ENCODE measurements at regions not wholly inside any gene's neighbourhood (a gene's known extent, or its start where the extent isn't known, plus 50 kb on each side); places are given as distances from the start of the nearest gene placed in this dataset.

DNA sequence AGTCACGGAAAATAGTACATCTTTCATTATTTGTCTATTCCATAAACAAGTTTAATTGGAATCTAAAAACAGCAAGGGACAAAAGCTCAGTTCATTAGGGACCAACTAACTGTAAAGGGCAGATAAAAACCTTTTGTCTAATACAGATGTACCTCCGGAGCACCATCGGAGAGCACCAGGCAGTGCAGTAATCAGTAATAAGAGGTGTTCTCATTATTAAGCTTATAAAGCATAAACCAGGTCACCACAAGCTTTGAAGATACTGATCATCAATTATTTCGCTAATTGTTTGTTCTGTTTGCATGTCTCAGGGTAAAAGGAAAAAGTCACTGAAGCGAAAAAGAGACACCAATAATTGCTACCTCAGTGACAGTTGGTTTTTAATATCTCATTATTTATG lies 207.3 kb upstream of the PRKD1 start:
- no peak for TF ChIP-seq CTCF (conservative IDR thresholded peaks at IDR 0.05)
- no peaks in the 10 kb centered on the region for H3K27me3 Mint-ChIP-seq (ENCODE audit: low read depth)
- H3K4me3 Mint-ChIP-seq, result no peak overlapping the region
- peaks cover 10% of the 10 kb centered on the region for H3K4me1 Mint-ChIP-seq
- no peaks in the 10 kb centered on the region for H3K36me3 Mint-ChIP-seq (ENCODE audit: low read depth)
- no peaks in the 10 kb centered on the region for H3K9me3 Mint-ChIP-seq
- no peak for DNase-seq (ENCODE audit: low read depth, low spot score)
- H3K27ac Mint-ChIP-seq (ENCODE audit: unreplicated experiment), result no peak overlapping the region

DNA sequence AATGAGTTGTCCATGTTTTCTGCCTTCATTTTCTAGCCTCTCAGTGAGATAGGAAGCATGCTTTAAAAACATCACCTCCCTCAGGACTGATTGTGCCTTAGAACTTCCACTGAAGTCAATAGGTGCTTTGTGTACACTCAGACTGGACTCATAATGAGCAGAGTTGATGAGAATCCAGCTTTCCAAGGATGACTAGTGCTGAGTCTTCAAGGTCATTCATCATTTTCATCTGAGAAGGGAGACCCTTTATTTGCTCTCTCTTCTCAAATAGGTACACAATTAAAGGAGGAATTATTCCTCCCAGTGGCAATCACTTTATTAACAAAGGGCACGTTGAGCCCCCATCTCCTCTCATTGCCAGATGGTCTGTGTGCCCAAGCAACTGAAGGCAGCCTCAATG lies 210.9 kb upstream of the PRKD1 start:
- Mint-ChIP-seq H3K9me3 (peaks cover 4% of the 10 kb centered on the region), H3K27me3 (ENCODE audit: low read depth) (no peaks in the 10 kb centered on the region), H3K4me3 (no peak overlapping the region), H3K36me3 (ENCODE audit: low read depth) (no peaks in the 10 kb centered on the region), H3K27ac (ENCODE audit: unreplicated experiment) (no peak overlapping the region), H3K4me1 (peaks cover 7% of the 10 kb centered on the region)
- DNase-seq (ENCODE audit: low read depth, low spot score), result no peak
- TF ChIP-seq CTCF (conservative IDR thresholded peaks at IDR 0.05), result no peak

DNA sequence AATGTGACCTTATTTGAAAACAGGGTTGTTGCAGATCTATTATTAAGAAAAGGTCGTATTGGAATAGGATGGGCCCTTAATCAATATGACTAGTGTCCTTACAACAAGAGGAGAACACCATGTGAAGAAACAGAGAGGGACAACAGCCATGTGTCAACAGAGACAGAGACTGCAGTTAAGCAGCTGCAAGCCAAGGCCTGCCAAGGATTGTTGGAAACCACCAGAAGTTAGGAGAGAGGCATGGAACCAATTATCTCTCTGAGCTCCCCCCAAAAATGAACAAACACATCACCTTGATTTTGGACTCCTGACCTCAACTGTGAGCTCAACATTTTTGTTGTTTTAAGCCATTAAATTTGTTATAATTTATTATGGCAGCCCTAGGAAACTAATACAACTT lies 214.6 kb upstream of the PRKD1 start:
- Mint-ChIP-seq H3K4me1 (peaks cover 7% of the 10 kb centered on the region), H3K4me3 (no peak overlapping the region), H3K27ac (ENCODE audit: unreplicated experiment) (no peak overlapping the region), H3K27me3 (ENCODE audit: low read depth) (no peaks in the 10 kb centered on the region), H3K36me3 (ENCODE audit: low read depth) (no peaks in the 10 kb centered on the region), H3K9me3 (peaks cover 13% of the 10 kb centered on the region)
- no peak for TF ChIP-seq CTCF (conservative IDR thresholded peaks at IDR 0.05)
- DNase-seq (ENCODE audit: low read depth, low spot score), result no peak

DNA sequence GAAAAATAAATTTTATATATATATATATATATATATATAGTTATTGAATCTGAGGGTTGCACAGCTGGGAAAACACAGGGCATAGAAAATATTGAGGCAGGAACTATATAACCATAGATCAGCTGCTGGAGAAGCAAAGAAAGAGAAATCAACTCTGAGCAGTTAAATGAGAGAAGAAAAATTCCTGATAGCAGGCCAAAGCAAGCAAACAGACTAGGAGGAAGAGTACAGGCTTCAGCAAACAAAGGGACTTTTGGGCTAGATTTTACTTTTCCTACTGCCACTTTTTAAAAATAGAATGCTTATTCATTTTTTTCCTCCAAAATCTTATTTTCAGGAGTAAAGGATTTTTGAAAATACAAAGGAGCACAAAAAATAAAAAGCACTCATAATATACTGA lies 216.0 kb upstream of the PRKD1 start:
- Mint-ChIP-seq H3K36me3 (ENCODE audit: low read depth) (no peaks in the 10 kb centered on the region), H3K27me3 (ENCODE audit: low read depth) (no peaks in the 10 kb centered on the region), H3K4me3 (no peak overlapping the region), H3K4me1 (peaks cover 3% of the 10 kb centered on the region), H3K27ac (ENCODE audit: unreplicated experiment) (no peak overlapping the region), H3K9me3 (peaks cover 15% of the 10 kb centered on the region)
- no peak for TF ChIP-seq CTCF (conservative IDR thresholded peaks at IDR 0.05)
- no peak for DNase-seq (ENCODE audit: low read depth, low spot score)

DNA sequence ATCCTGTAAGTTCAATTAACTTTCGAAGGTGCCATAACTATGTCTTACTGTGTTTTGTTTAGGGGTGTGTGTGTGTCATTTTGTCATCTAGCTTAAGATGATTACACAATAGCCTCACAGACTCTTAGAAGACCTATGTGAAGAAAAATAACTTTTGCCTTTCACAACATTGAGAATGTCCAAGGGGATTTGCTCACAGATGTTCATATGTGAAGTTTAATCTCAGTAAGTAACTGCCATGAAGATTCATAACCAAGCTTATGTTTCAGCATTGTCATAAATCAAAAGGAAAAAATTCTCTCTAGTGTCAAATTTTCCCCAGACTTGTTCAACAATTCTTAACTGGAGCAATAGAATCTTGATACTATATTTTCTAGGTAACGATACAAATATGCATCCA lies 226.1 kb upstream of the PRKD1 start:
- no peak for DNase-seq (ENCODE audit: low read depth, low spot score)
- Mint-ChIP-seq H3K27me3 (ENCODE audit: low read depth) (peaks cover 13% of the 10 kb centered on the region), H3K4me3 (no peak overlapping the region), H3K4me1 (peaks cover 7% of the 10 kb centered on the region), H3K27ac (ENCODE audit: unreplicated experiment) (no peak overlapping the region), H3K36me3 (ENCODE audit: low read depth) (no peaks in the 10 kb centered on the region), H3K9me3 (no peaks in the 10 kb centered on the region)
- TF ChIP-seq CTCF (conservative IDR thresholded peaks at IDR 0.05), result no peak

GRCh38 chr14:30156571-30156970 lies 228.9 kb upstream of the PRKD1 start:
- no peaks in the 10 kb centered on the region for H3K27me3 Mint-ChIP-seq (ENCODE audit: low read depth)
- DNase-seq (ENCODE audit: low read depth, low spot score), result no peak
- H3K4me3 Mint-ChIP-seq, result no peak overlapping the region
- no peak overlapping the region for H3K27ac Mint-ChIP-seq (ENCODE audit: unreplicated experiment)
- H3K9me3 Mint-ChIP-seq, result no peaks in the 10 kb centered on the region
- peaks cover 9% of the 10 kb centered on the region for H3K4me1 Mint-ChIP-seq
- no peak for TF ChIP-seq CTCF (conservative IDR thresholded peaks at IDR 0.05)
- H3K36me3 Mint-ChIP-seq (ENCODE audit: low read depth), result no peaks in the 10 kb centered on the region
